Keratinocyte (primary cell): ENCODE measurements at regions not wholly inside any gene's neighbourhood (a gene's known extent, or its start where the extent isn't known, plus 50 kb on each side); places are given as distances from the start of the nearest gene placed in this dataset.

Experiments used
- CTCF ChIP-seq, 3 experiments: IDR thresholded peaks in 1 of 3; conservative IDR thresholded peaks in 1 of 3; optimal IDR thresholded peaks in 1 of 3; 2 replicates in 2 of 3; 3 replicates in 1 of 3; pipeline versions ENCODE3 to v1.5.1; 2011; ENCODE audit warnings: low read length in 3 of 3, mild to moderate bottlenecking in 3 of 3, moderate library complexity in 2 of 3, control low read depth in 1 of 3, inconsistent platforms in 1 of 3; ENCODE audit not compliant: insufficient read depth in 2 of 3; ENCODE audit errors: extremely low read depth in 1 of 3
- EZH2 ChIP-seq: IDR thresholded peaks from one replicate; pipeline ENCODE4 v1.6.1; 2012; ENCODE audit warnings: inconsistent platforms, mild to moderate bottlenecking, low read length, moderate library complexity

GRCh38 chrX:10370976-10371375 is 214.2 kb downstream of the CLCN4 start:
- TF ChIP-seq CTCF (optimal IDR thresholded peaks at IDR 0.05 in 1 of 3, IDR thresholded peaks at IDR 0.05 in 1 of 3, conservative IDR thresholded peaks at IDR 0.05 in 1 of 3; ENCODE audit: extremely low read depth in 1 of 3, insufficient read depth in 2 of 3, low read length in 3 of 3) = no peak
- no peak for TF ChIP-seq EZH2
